ENCODE measurements at regions not wholly inside any gene's neighbourhood (a gene's known extent, or its start where the extent isn't known, plus 50 kb on each side); places are given as distances from the start of the nearest gene placed in this dataset.

- intact Hi-C loops (cut with micrococcal nuclease), result no loop called here
These were observed 393.9 kb upstream of the ACVR2A start for GRCh38 chr2:147450661-147451510.

GRCh38 chr2:147449323-147449991 lies 395.4 kb upstream of the ACVR2A start:
- H3K4me3 Mint-ChIP-seq (ENCODE audit: low read depth), result no peak overlapping the region
- intact Hi-C loops (cut with micrococcal nuclease), result no loop called here
- H3K27me3 Mint-ChIP-seq (ENCODE audit: low read depth), result peaks cover 21% of the 10 kb centered on the region
- H3K27ac Mint-ChIP-seq, result peak overlapping the region; percentile 68
- peaks cover 7% of the 10 kb centered on the region for H3K9me3 Mint-ChIP-seq
- H3K4me1 Mint-ChIP-seq (ENCODE audit: low read depth), result peaks cover 19% of the 10 kb centered on the region
- no peaks in the 10 kb centered on the region for H3K36me3 Mint-ChIP-seq (ENCODE audit: low read depth)
- peak; percentile 34 for DNase-seq (ENCODE audit: low spot score)

More at GRCh38 chr2:147450661-147451510, 393.9 kb upstream of the ACVR2A start:
- no peak overlapping the region for H3K27ac Mint-ChIP-seq
- peaks cover 5% of the 10 kb centered on the region for H3K9me3 Mint-ChIP-seq
- no peaks in the 10 kb centered on the region for H3K36me3 Mint-ChIP-seq (ENCODE audit: low read depth)
- peaks cover 19% of the 10 kb centered on the region for H3K4me1 Mint-ChIP-seq (ENCODE audit: low read depth)
- no peak overlapping the region for H3K4me3 Mint-ChIP-seq (ENCODE audit: low read depth)
- no peak for DNase-seq (ENCODE audit: low spot score)
- H3K27me3 Mint-ChIP-seq (ENCODE audit: low read depth), result peaks cover 21% of the 10 kb centered on the region

- Mint-ChIP-seq H3K9me3 (peaks cover 7% of the 10 kb centered on the region), H3K4me1 (ENCODE audit: low read depth) (no peaks in the 10 kb centered on the region), H3K27ac (no peak overlapping the region), H3K36me3 (ENCODE audit: low read depth) (no peaks in the 10 kb centered on the region), H3K27me3 (ENCODE audit: low read depth) (peaks cover 15% of the 10 kb centered on the region), H3K4me3 (ENCODE audit: low read depth) (no peak overlapping the region)
- intact Hi-C loops (cut with micrococcal nuclease), result no loop called here
- DNase-seq (ENCODE audit: low spot score), result no peak
These were observed 402.0 kb upstream of the ACVR2A start for GRCh38 chr2:147442816-147443215.

DNA sequence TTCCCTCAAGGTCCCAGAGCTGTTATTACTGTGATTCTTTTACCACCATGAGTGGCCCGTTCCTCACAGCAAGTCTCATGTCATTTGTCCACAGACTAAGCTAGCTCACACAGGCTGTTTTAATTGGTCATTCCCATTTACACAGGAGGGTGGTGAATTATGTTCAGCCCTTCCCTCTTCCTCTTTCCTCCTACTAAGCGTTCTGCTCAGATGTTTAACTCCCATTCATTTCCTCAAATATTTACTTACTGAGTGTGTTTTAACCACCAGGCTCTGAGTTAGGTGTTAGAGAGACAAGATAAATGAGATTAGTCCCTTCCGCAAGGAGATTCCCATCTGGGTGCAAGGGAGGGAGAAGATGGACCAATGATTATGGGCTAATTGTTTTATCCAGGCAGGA lies 403.6 kb upstream of the ACVR2A start:
- Mint-ChIP-seq H3K27ac (no peak overlapping the region), H3K27me3 (ENCODE audit: low read depth) (peaks cover 15% of the 10 kb centered on the region), H3K4me1 (ENCODE audit: low read depth) (no peaks in the 10 kb centered on the region), H3K36me3 (ENCODE audit: low read depth) (no peaks in the 10 kb centered on the region), H3K4me3 (ENCODE audit: low read depth) (no peak overlapping the region), H3K9me3 (peaks cover 5% of the 10 kb centered on the region)
- intact Hi-C loops (cut with micrococcal nuclease), result no loop called here
- no peak for DNase-seq (ENCODE audit: low spot score)

DNA sequence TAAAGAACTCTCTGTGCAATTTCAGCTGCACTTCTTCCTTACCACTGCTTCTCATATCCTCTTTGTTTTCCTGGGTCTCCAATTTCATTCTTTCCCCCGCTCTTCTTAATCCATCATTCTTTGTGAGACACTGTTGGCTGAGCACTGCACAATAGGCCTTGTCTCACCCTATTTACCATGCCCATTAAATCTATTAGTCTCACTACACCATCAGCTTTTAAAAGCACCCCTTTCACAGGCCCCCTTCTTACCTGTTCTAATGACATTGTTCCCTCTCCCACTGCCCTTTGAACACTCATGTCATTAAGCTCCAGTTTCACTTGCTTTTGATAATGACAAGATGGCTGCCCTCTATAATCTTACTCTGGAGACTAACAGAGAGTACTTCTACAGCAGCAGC lies 404.1 kb upstream of the ACVR2A start:
- Mint-ChIP-seq H3K36me3 (ENCODE audit: low read depth) (no peaks in the 10 kb centered on the region), H3K9me3 (peaks cover under 1% of the 10 kb centered on the region), H3K4me3 (ENCODE audit: low read depth) (no peak overlapping the region), H3K4me1 (ENCODE audit: low read depth) (no peaks in the 10 kb centered on the region), H3K27ac (no peak overlapping the region), H3K27me3 (ENCODE audit: low read depth) (peaks cover 13% of the 10 kb centered on the region)
- intact Hi-C loops (cut with micrococcal nuclease), result no loop called here
- no peak for DNase-seq (ENCODE audit: low spot score)

DNA sequence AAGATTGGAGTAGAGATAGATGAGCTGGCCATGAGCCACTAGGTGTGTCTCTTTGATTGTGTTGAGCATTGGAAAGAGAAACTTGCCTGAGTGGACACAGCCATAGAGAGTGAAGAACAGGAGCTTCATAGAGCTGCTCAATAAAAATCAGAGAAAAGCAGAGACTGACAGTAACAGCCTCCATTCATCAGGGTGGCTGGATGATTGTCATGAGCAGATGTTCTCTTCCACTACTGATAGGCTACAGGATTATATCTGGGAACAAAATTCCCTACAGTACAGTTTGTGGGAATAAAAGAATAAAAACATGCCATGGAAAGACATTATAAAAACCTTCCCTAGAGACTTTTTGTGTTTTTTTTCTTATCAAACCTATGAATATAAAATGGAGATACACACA lies 404.8 kb upstream of the ACVR2A start:
- Mint-ChIP-seq H3K4me3 (ENCODE audit: low read depth) (no peak overlapping the region), H3K27ac (no peak overlapping the region), H3K27me3 (ENCODE audit: low read depth) (peaks cover 9% of the 10 kb centered on the region), H3K4me1 (ENCODE audit: low read depth) (no peaks in the 10 kb centered on the region), H3K9me3 (no peaks in the 10 kb centered on the region), H3K36me3 (ENCODE audit: low read depth) (no peaks in the 10 kb centered on the region)
- intact Hi-C loops (cut with micrococcal nuclease), result no loop called here
- no peak for DNase-seq (ENCODE audit: low spot score)

DNA sequence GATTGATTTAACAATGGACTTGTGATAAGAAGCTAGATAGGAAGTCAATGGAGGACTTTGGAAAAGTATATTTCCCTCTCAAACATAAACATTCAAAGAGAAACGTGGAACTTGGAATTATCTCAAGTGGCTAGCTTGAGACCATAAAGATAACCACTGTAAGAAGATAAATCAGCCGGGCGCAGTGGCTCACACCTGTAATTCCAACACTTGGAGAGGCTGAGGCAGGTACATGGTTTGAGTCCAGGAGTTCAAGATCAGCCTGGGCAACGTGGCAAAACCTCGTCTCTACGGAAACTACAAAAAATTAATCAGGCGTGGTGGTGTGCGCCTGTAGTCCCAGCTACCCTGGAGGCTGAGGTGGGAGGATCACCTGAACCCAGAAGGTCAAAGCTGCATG lies 405.9 kb upstream of the ACVR2A start:
- H3K27me3 Mint-ChIP-seq (ENCODE audit: low read depth), result peaks cover 9% of the 10 kb centered on the region
- no peaks in the 10 kb centered on the region for H3K36me3 Mint-ChIP-seq (ENCODE audit: low read depth)
- intact Hi-C loops (cut with micrococcal nuclease), result no loop called here
- no peaks in the 10 kb centered on the region for H3K9me3 Mint-ChIP-seq
- H3K4me1 Mint-ChIP-seq (ENCODE audit: low read depth), result no peaks in the 10 kb centered on the region
- H3K27ac Mint-ChIP-seq, result no peak overlapping the region
- no peak for DNase-seq (ENCODE audit: low spot score)
- H3K4me3 Mint-ChIP-seq (ENCODE audit: low read depth), result no peak overlapping the region

GRCh38 chr2:147433822-147434221 lies 411.0 kb upstream of the ACVR2A start:
- peaks cover 2% of the 10 kb centered on the region for H3K27me3 Mint-ChIP-seq (ENCODE audit: low read depth)
- no peak for DNase-seq (ENCODE audit: low spot score)
- H3K4me3 Mint-ChIP-seq (ENCODE audit: low read depth), result no peak overlapping the region
- H3K36me3 Mint-ChIP-seq (ENCODE audit: low read depth), result no peaks in the 10 kb centered on the region
- H3K4me1 Mint-ChIP-seq (ENCODE audit: low read depth), result peaks cover 4% of the 10 kb centered on the region
- H3K9me3 Mint-ChIP-seq, result no peaks in the 10 kb centered on the region
- no peak overlapping the region for H3K27ac Mint-ChIP-seq
- intact Hi-C loops (cut with micrococcal nuclease), result no loop called here

- intact Hi-C loops (cut with micrococcal nuclease), result no loop called here
- H3K27ac Mint-ChIP-seq, result no peak overlapping the region
- H3K4me1 Mint-ChIP-seq (ENCODE audit: low read depth), result peaks cover 4% of the 10 kb centered on the region
- H3K4me3 Mint-ChIP-seq (ENCODE audit: low read depth), result no peak overlapping the region
- no peaks in the 10 kb centered on the region for H3K27me3 Mint-ChIP-seq (ENCODE audit: low read depth)
- H3K36me3 Mint-ChIP-seq (ENCODE audit: low read depth), result no peaks in the 10 kb centered on the region
- no peak for DNase-seq (ENCODE audit: low spot score)
- no peaks in the 10 kb centered on the region for H3K9me3 Mint-ChIP-seq
These were observed 414.4 kb upstream of the ACVR2A start for GRCh38 chr2:147430408-147430807.

- no peaks in the 10 kb centered on the region for H3K36me3 Mint-ChIP-seq (ENCODE audit: low read depth)
- H3K27ac Mint-ChIP-seq, result no peak overlapping the region
- intact Hi-C loops (cut with micrococcal nuclease), result no loop called here
- peaks cover 4% of the 10 kb centered on the region for H3K27me3 Mint-ChIP-seq (ENCODE audit: low read depth)
- peaks cover 4% of the 10 kb centered on the region for H3K4me1 Mint-ChIP-seq (ENCODE audit: low read depth)
- no peak for DNase-seq (ENCODE audit: low spot score)
- H3K4me3 Mint-ChIP-seq (ENCODE audit: low read depth), result no peak overlapping the region
- no peaks in the 10 kb centered on the region for H3K9me3 Mint-ChIP-seq
These were observed 416.6 kb upstream of the ACVR2A start for GRCh38 chr2:147428120-147428747.

DNA sequence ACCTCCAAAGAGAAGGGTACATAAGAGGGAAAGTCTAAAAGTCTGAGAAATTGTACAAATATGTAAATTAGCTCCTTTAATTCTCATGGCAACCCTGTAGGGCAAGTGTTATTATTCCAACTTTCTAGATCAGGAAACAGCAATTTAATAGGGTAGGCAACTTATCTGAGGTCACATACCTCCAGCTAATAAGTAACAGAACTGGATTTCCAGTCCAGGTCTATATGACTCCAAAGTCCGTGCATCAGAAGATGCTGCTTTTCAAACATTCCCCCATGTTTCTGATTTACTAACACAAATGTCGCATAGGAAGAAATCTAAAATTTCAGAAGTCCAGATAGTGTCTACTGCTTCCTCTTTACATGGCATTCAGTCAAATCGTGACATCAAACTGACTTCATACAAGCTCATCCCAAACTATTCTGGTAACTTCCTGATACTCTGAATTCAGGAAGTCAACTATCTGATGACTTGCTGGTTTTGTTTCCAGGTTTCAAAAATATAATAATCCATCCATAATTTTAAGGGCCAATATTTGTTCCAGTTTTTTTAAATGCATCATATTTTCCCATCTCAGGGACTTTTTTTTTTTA lies 419.3 kb upstream of the ACVR2A start:
- intact Hi-C loops (cut with micrococcal nuclease), result no loop called here
- Mint-ChIP-seq H3K36me3 (ENCODE audit: low read depth) (no peaks in the 10 kb centered on the region), H3K4me3 (ENCODE audit: low read depth) (no peak overlapping the region), H3K27me3 (ENCODE audit: low read depth) (peaks cover 4% of the 10 kb centered on the region), H3K27ac (no peak overlapping the region), H3K9me3 (no peaks in the 10 kb centered on the region), H3K4me1 (ENCODE audit: low read depth) (peaks cover 4% of the 10 kb centered on the region)
- DNase-seq (ENCODE audit: low spot score), result no peak

DNA sequence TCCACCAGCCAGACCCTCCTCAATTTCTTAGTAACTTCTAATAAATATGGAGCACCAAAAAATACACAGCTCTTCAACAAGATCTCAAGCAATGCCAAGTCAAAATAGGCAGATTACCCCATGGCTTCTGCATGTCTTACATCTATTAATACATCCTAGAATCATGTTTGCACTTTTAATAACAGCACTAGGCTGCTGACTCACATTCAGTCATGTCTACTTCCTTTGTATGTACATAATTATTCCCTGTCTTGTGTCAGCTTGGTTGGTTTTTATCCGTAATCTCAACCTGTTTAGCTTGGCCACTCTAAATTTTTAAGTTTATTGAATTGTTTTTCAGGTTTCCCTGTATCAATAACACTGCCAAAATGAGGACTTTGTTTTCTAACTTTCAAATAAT lies 420.1 kb upstream of the ACVR2A start:
- no peak for DNase-seq (ENCODE audit: low spot score)
- Mint-ChIP-seq H3K9me3 (peaks cover 8% of the 10 kb centered on the region), H3K4me3 (ENCODE audit: low read depth) (no peak overlapping the region), H3K36me3 (ENCODE audit: low read depth) (no peaks in the 10 kb centered on the region), H3K27me3 (ENCODE audit: low read depth) (peaks cover 4% of the 10 kb centered on the region), H3K4me1 (ENCODE audit: low read depth) (peaks cover 4% of the 10 kb centered on the region), H3K27ac (no peak overlapping the region)
- intact Hi-C loops (cut with micrococcal nuclease), result no loop called here
